Hepatocyte (in vitro differentiated cells): ENCODE measurements at regions not wholly inside any gene's neighbourhood (a gene's known extent, or its start where the extent isn't known, plus 50 kb on each side); places are given as distances from the start of the nearest gene placed in this dataset.
A peak's percentile ranks its signal among the peaks of the same experiment; 100 is the strongest.

Experiments used
- DNase-seq: peaks from one replicate; pipeline ENCODE4 v3.0.0-alpha.2; 2016; ENCODE audit warnings: low spot score
- H2AFZ ChIP-seq: fragments of 200-600 bp; sonication (generic); 2 replicates; pipeline ENCODE4 v1.6.0; 2016; ENCODE audit warnings: antibody characterized with exemption, mild to moderate bottlenecking
- H3K27ac ChIP-seq: fragments of 200-600 bp; sonication (generic); 2 replicates; pipeline ENCODE4 v1.5.1; 2016; ENCODE audit warnings: mild to moderate bottlenecking
- H3K27me3 ChIP-seq: fragments of 200-600 bp; sonication (generic); 2 replicates; pipeline ENCODE4 v1.6.1; 2016
- H3K36me3 ChIP-seq: fragments of 200-600 bp; sonication (generic); replicated peaks from 2 replicates; pipeline ENCODE4 v1.5.1; 2016; ENCODE audit warnings: low read depth; ENCODE audit not compliant: insufficient read depth
- H3K4me1 ChIP-seq: fragments of 200-600 bp; sonication (generic); 2 replicates; pipeline ENCODE4 v1.5.1; 2016; ENCODE audit warnings: mild to moderate bottlenecking, moderate library complexity; ENCODE audit not compliant: insufficient read depth
- H3K4me2 ChIP-seq: fragments of 200-600 bp; sonication (generic); 2 replicates; pipeline ENCODE4 v1.6.0; 2016
- H3K4me3 ChIP-seq: fragments of 200-600 bp; sonication (generic); 2 replicates; pipeline ENCODE4 v1.5.1; 2016; ENCODE audit warnings: mild to moderate bottlenecking
- H3K79me2 ChIP-seq: fragments of 200-600 bp; sonication (generic); 2 replicates; pipeline ENCODE4 v1.6.0; 2017; ENCODE audit warnings: mild to moderate bottlenecking
- H3K9me2 ChIP-seq: fragments of 200-600 bp; sonication (generic); replicated peaks from 2 replicates; pipeline ENCODE4 v1.6.0; 2017; ENCODE audit warnings: mild to moderate bottlenecking; ENCODE audit not compliant: insufficient read depth
- H3K9me3 ChIP-seq: fragments of 200-600 bp; sonication (generic); 2 replicates; pipeline ENCODE4 v1.5.1; 2016; ENCODE audit warnings: low read depth, mild to moderate bottlenecking
- H4K20me1 ChIP-seq: fragments of 200-600 bp; sonication (generic); 2 replicates; pipeline ENCODE4 v1.6.0; 2016; ENCODE audit warnings: mild to moderate bottlenecking; ENCODE audit not compliant: insufficient read depth, poor library complexity, severe bottlenecking
- CTCF ChIP-seq: fragments of 200-600 bp; sonication (generic); IDR thresholded peaks from 2 replicates; pipeline ENCODE4 v1.5.1; 2016; ENCODE audit warnings: antibody characterized with exemption, mild to moderate bottlenecking; ENCODE audit not compliant: poor library complexity
- EZH2 ChIP-seq: fragments of 200-600 bp; sonication (generic); IDR thresholded peaks from 2 replicates; pipeline ENCODE4 v1.6.1; 2016; ENCODE audit warnings: antibody characterized with exemption, mild to moderate bottlenecking, borderline replicate concordance
- EZH2phosphoT487 ChIP-seq: fragments of 200-600 bp; sonication (generic); IDR thresholded peaks from one replicate; pipeline ENCODE4 v1.6.1; 2018; ENCODE audit warnings: antibody characterized with exemption, mild to moderate bottlenecking, low read depth, moderate library complexity; ENCODE audit not compliant: unreplicated experiment, severe bottlenecking
- WGBS: methylation state at CpG from one replicate; pipeline ENCODE4 v1.1.6; 2016; ENCODE audit warnings: low lambda C conversion rate; ENCODE audit errors: missing lambda C conversion rate; 5-methylcytosine and 5-hydroxymethylcytosine counted together

DNA sequence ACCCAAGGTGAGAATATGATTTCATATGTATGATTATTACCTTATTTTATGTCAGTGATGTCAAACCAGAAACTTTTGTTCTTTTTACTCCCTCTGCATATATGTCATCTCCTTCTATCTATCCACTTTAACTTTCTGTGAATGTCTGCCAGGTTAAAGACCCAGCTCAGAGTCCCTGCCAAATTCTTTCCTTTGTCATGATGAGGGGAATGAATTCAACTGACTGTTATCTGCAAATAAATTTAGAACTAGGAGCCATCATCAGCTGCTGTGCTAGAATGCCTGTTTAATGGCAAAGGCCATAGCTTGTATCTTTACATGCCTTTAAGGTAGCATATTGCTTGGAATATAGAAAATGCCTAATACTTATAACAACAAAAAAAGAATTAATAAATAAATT is 815.6 kb upstream of the NEGR1 start:
- no peaks in the 10 kb centered on the region for H4K20me1 ChIP-seq
- H3K27ac ChIP-seq = no peak overlapping the region
- no peaks in the 10 kb centered on the region for H3K79me2 ChIP-seq
- H3K4me3 ChIP-seq = no peak overlapping the region
- no peaks in the 10 kb centered on the region for H3K27me3 ChIP-seq
- no peaks in the 10 kb centered on the region for H3K36me3 ChIP-seq
- DNase-seq = no peak
- no peaks in the 10 kb centered on the region for H3K4me1 ChIP-seq
- H2AFZ ChIP-seq = no peak overlapping the region
- no peak for TF ChIP-seq EZH2
- TF ChIP-seq CTCF = no peak
- no peak for TF ChIP-seq EZH2phosphoT487
- H3K9me2 ChIP-seq = no peaks in the 10 kb centered on the region
- no peaks in the 10 kb centered on the region for H3K9me3 ChIP-seq
- H3K4me2 ChIP-seq = no peak overlapping the region

- H3K4me1 ChIP-seq = no peaks in the 10 kb centered on the region
- no peaks in the 10 kb centered on the region for H3K9me3 ChIP-seq
- TF ChIP-seq EZH2phosphoT487 (no peak), EZH2 (no peak), CTCF (no peak)
- 79% methylated on average over 1 of the region's 1 CpG for WGBS
- H3K4me3 ChIP-seq = no peak overlapping the region
- no peaks in the 10 kb centered on the region for H3K79me2 ChIP-seq
- no peak for DNase-seq
- H2AFZ ChIP-seq = no peak overlapping the region
- H3K27me3 ChIP-seq = no peaks in the 10 kb centered on the region
- H3K27ac ChIP-seq = no peak overlapping the region
- no peaks in the 10 kb centered on the region for H3K9me2 ChIP-seq
- H3K4me2 ChIP-seq = no peak overlapping the region
- H3K36me3 ChIP-seq = no peaks in the 10 kb centered on the region
- no peaks in the 10 kb centered on the region for H4K20me1 ChIP-seq
These were observed 814.5 kb upstream of the NEGR1 start for GRCh38 chr1:73096841-73097240.

DNA sequence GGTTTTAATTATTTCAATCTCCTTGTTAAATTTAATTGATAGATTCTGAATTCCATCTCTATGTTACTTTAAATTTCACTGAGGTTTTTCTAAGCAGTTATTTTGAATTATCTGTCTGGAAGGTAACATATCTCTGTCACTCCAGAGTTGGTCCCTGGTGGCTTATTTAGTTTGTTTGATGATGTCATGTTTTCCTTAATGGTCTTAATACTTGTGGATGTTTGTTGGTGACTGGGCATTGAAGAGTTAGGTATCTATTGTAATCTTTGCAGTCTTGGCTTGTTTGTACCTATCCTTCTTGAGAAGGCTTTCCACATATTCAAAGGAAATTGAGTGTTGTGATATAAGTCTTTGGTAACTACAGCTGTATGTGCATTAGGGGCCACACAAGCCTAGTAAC is 810.0 kb upstream of the NEGR1 start:
- Histone ChIP-seq H3K36me3 (no peaks in the 10 kb centered on the region), H3K4me2 (no peak overlapping the region), H3K79me2 (no peaks in the 10 kb centered on the region), H3K9me2 (no peaks in the 10 kb centered on the region), H3K4me1 (no peaks in the 10 kb centered on the region), H3K27me3 (no peaks in the 10 kb centered on the region), H4K20me1 (no peaks in the 10 kb centered on the region), H3K9me3 (no peaks in the 10 kb centered on the region), H3K27ac (no peak overlapping the region), H2AFZ (no peak overlapping the region), H3K4me3 (no peak overlapping the region)
- no peak for DNase-seq
- TF ChIP-seq EZH2phosphoT487 (no peak), EZH2 (no peak), CTCF (no peak)

DNA sequence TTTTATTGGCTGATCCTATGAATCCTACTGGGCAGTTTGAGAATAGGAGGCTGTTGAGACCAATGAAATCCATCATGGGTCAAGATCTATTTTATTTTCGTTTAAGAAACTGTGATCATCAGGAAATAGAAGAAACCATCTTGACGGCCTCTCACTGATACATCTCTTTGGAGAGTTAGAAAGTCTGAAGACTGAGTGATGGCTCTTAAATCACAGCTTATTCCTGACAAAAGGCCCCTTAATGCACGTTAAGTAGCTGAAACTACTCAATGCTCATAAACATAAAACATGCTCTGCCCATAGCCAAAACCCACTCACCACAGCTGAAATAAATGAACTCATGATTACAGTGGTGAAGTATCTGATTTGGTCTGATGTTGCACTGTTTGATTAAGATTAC is 784.5 kb upstream of the NEGR1 start:
- no peak for DNase-seq
- WGBS = 25% methylated on average over 3 of the region's 3 CpGs
- Histone ChIP-seq H3K27me3 (no peaks in the 10 kb centered on the region), H3K4me1 (peaks cover 10% of the 10 kb centered on the region), H3K4me3 (no peak overlapping the region), H3K9me3 (no peaks in the 10 kb centered on the region), H3K79me2 (no peaks in the 10 kb centered on the region), H3K36me3 (no peaks in the 10 kb centered on the region), H3K9me2 (no peaks in the 10 kb centered on the region), H3K27ac (no peak overlapping the region), H3K4me2 (peak overlapping the region; percentile 7), H4K20me1 (no peaks in the 10 kb centered on the region), H2AFZ (no peak overlapping the region)
- no peak for TF ChIP-seq EZH2phosphoT487
- no peak for TF ChIP-seq EZH2
